SK-N-SH treated with all-trans-retinoic acid at 6 μM for 48 hours (cell line): ENCODE measurements at regions not wholly inside any gene's neighbourhood (a gene's known extent, or its start where the extent isn't known, plus 50 kb on each side); places are given as distances from the start of the nearest gene placed in this dataset.

Experiments used
- ATAC-seq: fragments of 200-7000 bp; cut with Tn5 transposase; 3 replicates; pipeline ENCODE4 v1.9.1; 2020; ENCODE audit warnings: mild to moderate bottlenecking, moderate library complexity
- ARNTL ChIP-seq: fragments of 450-650 bp; formaldehyde crosslinking; IDR thresholded peaks from 2 replicates; pipeline ENCODE4 v1.5.0; 2020; ENCODE audit warnings: low read depth, mild to moderate bottlenecking, moderate library complexity, borderline replicate concordance
- CSDC2 ChIP-seq: fragments of 250-450 bp; sonication (Bioruptor Pico); IDR thresholded peaks from 2 replicates; pipeline ENCODE4 v1.5.0; 2020; ENCODE audit warnings: mild to moderate bottlenecking, moderate library complexity
- ESRRG ChIP-seq: fragments of 250-450 bp; sonication (Bioruptor Pico); IDR thresholded peaks from 2 replicates; pipeline ENCODE4 v1.6.1; 2021; ENCODE audit warnings: mild to moderate bottlenecking
- GLIS3 ChIP-seq: fragments of 250-450 bp; sonication (Bioruptor Pico); IDR thresholded peaks from 2 replicates; pipeline ENCODE4 v1.5.0; 2020; ENCODE audit warnings: mild to moderate bottlenecking, moderate library complexity
- ISL1 ChIP-seq: fragments of 250-450 bp; sonication (Bioruptor Pico); IDR thresholded peaks from 2 replicates; pipeline ENCODE4 v2.1.2; 2022; ENCODE audit warnings: mild to moderate bottlenecking, moderate library complexity
- OSR1 ChIP-seq: fragments of 250-450 bp; sonication (Bioruptor Pico); IDR thresholded peaks from 2 replicates; pipeline ENCODE4 v1.8.0; 2022; ENCODE audit warnings: moderate library complexity, mild to moderate bottlenecking, inconsistent platforms
- PPARA ChIP-seq: fragments of 250-450 bp; sonication (Bioruptor Pico); IDR thresholded peaks from 2 replicates; pipeline ENCODE4 v1.5.0; 2020; ENCODE audit warnings: mild to moderate bottlenecking, borderline replicate concordance
- RARB ChIP-seq: fragments of 250-450 bp; sonication (Bioruptor Pico); IDR thresholded peaks from 2 replicates; pipeline ENCODE4 v1.8.0; 2021; ENCODE audit warnings: mild to moderate bottlenecking, moderate library complexity
- SNAI2 ChIP-seq: fragments of 250-450 bp; sonication (Bioruptor Pico); IDR thresholded peaks from 2 replicates; pipeline ENCODE4 v1.5.0; 2020; ENCODE audit warnings: mild to moderate bottlenecking, moderate library complexity
- TCF4 ChIP-seq: fragments of 250-450 bp; sonication (Bioruptor Pico); IDR thresholded peaks from 2 replicates; pipeline ENCODE4 v1.8.0; 2021; ENCODE audit warnings: mild to moderate bottlenecking, moderate library complexity, borderline replicate concordance
- TOX ChIP-seq: fragments of 250-450 bp; sonication (Bioruptor Pico); IDR thresholded peaks from 2 replicates; pipeline ENCODE4 v1.8.0; 2021; ENCODE audit warnings: mild to moderate bottlenecking, moderate library complexity, borderline replicate concordance
- ZC3H10 ChIP-seq: fragments of 250-450 bp; sonication (Bioruptor Pico); IDR thresholded peaks from 2 replicates; pipeline ENCODE4 v1.5.1; 2021; ENCODE audit warnings: mild to moderate bottlenecking, moderate library complexity
- ZFP3 ChIP-seq: fragments of 250-450 bp; sonication (Bioruptor Pico); IDR thresholded peaks from 2 replicates; pipeline ENCODE4 v1.5.0; 2020; ENCODE audit warnings: mild to moderate bottlenecking, moderate library complexity
- ZFP30 ChIP-seq: fragments of 450-650 bp; formaldehyde crosslinking; IDR thresholded peaks from 2 replicates; pipeline ENCODE4 v1.5.0; 2022; ENCODE audit warnings: mild to moderate bottlenecking, moderate library complexity
- ZNF565 ChIP-seq: fragments of 450-650 bp; formaldehyde crosslinking; conservative IDR thresholded peaks from 2 replicates; pipeline ENCODE4 v1.5.0; 2020; ENCODE audit warnings: low read depth, mild to moderate bottlenecking, moderate library complexity
- ZNF70 ChIP-seq: fragments of 450-650 bp; formaldehyde crosslinking; IDR thresholded peaks from 2 replicates; pipeline ENCODE4 v1.5.0; 2020; ENCODE audit warnings: mild to moderate bottlenecking, moderate library complexity
- ZNF8 ChIP-seq: fragments of 450-650 bp; formaldehyde crosslinking; IDR thresholded peaks from 2 replicates; pipeline ENCODE4 v1.5.0; 2020; ENCODE audit warnings: mild to moderate bottlenecking, moderate library complexity
- TF ChIP-seq, protein P1 (sequence below): fragments of 250-450 bp; sonication (Bioruptor Pico); IDR thresholded peaks from 2 replicates; pipeline ENCODE4 v1.8.0; 2020; ENCODE audit warnings: mild to moderate bottlenecking, moderate library complexity, borderline replicate concordance
- TF ChIP-seq, protein P2 (sequence below): fragments of 250-450 bp; sonication (Bioruptor Pico); IDR thresholded peaks from 2 replicates; pipeline ENCODE4 v1.5.1; 2020; ENCODE audit warnings: low read depth, mild to moderate bottlenecking, moderate library complexity
- TF ChIP-seq, protein P3 (sequence below): fragments of 250-450 bp; sonication (Bioruptor Pico); IDR thresholded peaks from 2 replicates; pipeline ENCODE4 v1.8.0; 2021; ENCODE audit warnings: low read depth, mild to moderate bottlenecking, moderate library complexity, borderline replicate concordance
- TF ChIP-seq, protein P4 (sequence below): fragments of 250-450 bp; sonication (Bioruptor Pico); IDR thresholded peaks from 2 replicates; pipeline ENCODE4 v1.5.0; 2020; ENCODE audit warnings: mild to moderate bottlenecking, moderate library complexity

DNA sequence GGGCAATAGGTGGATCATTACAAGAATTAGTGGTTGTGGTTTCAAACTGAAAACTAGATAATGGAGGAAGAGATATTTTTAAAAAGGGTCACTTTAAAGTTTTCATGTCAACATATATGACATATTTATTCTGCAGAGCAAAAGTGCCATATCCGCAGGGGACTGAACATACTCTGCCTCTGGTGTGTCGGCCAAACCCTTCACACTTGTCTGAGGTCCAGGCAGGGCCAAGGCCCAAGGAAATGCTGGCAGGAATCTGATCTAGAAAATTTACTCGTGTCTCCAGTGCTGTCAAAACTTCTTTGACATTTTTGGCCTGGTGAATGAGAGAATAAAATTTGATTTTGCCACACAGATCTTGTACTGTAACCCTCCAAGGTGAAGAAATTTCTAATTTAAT is 562.3 kb downstream of the CCSER2 start (continued):
- TF ChIP-seq, protein P1, sequence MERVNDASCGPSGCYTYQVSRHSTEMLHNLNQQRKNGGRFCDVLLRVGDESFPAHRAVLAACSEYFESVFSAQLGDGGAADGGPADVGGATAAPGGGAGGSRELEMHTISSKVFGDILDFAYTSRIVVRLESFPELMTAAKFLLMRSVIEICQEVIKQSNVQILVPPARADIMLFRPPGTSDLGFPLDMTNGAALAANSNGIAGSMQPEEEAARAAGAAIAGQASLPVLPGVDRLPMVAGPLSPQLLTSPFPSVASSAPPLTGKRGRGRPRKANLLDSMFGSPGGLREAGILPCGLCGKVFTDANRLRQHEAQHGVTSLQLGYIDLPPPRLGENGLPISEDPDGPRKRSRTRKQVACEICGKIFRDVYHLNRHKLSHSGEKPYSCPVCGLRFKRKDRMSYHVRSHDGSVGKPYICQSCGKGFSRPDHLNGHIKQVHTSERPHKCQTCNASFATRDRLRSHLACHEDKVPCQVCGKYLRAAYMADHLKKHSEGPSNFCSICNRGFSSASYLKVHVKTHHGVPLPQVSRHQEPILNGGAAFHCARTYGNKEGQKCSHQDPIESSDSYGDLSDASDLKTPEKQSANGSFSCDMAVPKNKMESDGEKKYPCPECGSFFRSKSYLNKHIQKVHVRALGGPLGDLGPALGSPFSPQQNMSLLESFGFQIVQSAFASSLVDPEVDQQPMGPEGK, result no peak
- no peak for TF ChIP-seq ARNTL (CRISPR knock-in tag)
- no peak for TF ChIP-seq PPARA (CRISPR knock-in tag)
- TF ChIP-seq OSR1 (CRISPR knock-in tag), result no peak
- TF ChIP-seq, protein P2, sequence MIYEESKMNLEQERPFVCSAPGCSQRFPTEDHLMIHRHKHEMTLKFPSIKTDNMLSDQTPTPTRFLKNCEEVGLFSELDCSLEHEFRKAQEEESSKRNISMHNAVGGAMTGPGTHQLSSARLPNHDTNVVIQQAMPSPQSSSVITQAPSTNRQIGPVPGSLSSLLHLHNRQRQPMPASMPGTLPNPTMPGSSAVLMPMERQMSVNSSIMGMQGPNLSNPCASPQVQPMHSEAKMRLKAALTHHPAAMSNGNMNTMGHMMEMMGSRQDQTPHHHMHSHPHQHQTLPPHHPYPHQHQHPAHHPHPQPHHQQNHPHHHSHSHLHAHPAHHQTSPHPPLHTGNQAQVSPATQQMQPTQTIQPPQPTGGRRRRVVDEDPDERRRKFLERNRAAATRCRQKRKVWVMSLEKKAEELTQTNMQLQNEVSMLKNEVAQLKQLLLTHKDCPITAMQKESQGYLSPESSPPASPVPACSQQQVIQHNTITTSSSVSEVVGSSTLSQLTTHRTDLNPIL (CRISPR knock-in tag), result no peak
- no peak for TF ChIP-seq TCF4 (CRISPR knock-in tag)
- no peak for TF ChIP-seq RARB (CRISPR knock-in tag)
- TF ChIP-seq, all 23 proteins: peak for 0

DNA sequence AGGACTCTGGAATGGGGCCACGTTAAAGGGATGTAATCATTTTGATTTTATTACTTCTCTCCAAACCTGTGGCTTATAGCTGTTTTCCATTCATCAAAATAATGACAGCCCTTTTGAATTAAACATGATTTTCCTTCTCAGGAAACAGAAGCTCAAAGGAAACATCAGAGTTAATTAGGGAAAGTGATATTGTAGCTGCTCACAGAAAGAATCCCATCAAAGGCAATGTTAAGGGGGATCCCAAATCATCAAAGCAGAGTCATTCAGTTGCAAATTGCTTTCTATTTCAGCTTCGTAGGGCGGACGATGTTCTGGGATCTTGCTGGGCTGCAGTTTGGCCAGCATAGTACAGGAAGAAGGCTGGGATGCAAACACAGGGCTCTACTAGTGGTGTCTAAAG is 563.2 kb downstream of the CCSER2 start:
- no peak for ATAC-seq
- TF ChIP-seq ZFP30 (CRISPR knock-in tag) (no peak), ZC3H10 (CRISPR knock-in tag) (no peak), ARNTL (CRISPR knock-in tag) (no peak), ZFP3 (CRISPR knock-in tag) (no peak), ZNF8 (CRISPR knock-in tag) (no peak), ISL1 (CRISPR knock-in tag) (no peak), ZNF70 (CRISPR knock-in tag) (no peak), RARB (CRISPR knock-in tag) (no peak), ESRRG (CRISPR knock-in tag) (no peak), CSDC2 (CRISPR knock-in tag) (no peak), TOX (CRISPR knock-in tag) (no peak), GLIS3 (CRISPR knock-in tag) (no peak), SNAI2 (CRISPR knock-in tag) (no peak), PPARA (CRISPR knock-in tag) (no peak), OSR1 (CRISPR knock-in tag) (no peak)
- TF ChIP-seq, protein P3, sequence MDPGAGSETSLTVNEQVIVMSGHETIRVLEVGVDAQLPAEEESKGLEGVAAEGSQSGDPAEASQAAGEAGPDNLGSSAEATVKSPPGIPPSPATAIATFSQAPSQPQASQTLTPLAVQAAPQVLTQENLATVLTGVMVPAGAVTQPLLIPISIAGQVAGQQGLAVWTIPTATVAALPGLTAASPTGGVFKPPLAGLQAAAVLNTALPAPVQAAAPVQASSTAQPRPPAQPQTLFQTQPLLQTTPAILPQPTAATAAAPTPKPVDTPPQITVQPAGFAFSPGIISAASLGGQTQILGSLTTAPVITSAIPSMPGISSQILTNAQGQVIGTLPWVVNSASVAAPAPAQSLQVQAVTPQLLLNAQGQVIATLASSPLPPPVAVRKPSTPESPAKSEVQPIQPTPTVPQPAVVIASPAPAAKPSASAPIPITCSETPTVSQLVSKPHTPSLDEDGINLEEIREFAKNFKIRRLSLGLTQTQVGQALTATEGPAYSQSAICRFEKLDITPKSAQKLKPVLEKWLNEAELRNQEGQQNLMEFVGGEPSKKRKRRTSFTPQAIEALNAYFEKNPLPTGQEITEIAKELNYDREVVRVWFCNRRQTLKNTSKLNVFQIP (CRISPR knock-in tag), result no peak
- TF ChIP-seq, protein P4, sequence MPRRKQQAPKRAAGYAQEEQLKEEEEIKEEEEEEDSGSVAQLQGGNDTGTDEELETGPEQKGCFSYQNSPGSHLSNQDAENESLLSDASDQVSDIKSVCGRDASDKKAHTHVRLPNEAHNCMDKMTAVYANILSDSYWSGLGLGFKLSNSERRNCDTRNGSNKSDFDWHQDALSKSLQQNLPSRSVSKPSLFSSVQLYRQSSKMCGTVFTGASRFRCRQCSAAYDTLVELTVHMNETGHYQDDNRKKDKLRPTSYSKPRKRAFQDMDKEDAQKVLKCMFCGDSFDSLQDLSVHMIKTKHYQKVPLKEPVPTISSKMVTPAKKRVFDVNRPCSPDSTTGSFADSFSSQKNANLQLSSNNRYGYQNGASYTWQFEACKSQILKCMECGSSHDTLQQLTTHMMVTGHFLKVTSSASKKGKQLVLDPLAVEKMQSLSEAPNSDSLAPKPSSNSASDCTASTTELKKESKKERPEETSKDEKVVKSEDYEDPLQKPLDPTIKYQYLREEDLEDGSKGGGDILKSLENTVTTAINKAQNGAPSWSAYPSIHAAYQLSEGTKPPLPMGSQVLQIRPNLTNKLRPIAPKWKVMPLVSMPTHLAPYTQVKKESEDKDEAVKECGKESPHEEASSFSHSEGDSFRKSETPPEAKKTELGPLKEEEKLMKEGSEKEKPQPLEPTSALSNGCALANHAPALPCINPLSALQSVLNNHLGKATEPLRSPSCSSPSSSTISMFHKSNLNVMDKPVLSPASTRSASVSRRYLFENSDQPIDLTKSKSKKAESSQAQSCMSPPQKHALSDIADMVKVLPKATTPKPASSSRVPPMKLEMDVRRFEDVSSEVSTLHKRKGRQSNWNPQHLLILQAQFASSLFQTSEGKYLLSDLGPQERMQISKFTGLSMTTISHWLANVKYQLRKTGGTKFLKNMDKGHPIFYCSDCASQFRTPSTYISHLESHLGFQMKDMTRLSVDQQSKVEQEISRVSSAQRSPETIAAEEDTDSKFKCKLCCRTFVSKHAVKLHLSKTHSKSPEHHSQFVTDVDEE, result no peak
- TF ChIP-seq, protein P1, result no peak
- TF ChIP-seq, protein P2 (CRISPR knock-in tag), result no peak

DNA sequence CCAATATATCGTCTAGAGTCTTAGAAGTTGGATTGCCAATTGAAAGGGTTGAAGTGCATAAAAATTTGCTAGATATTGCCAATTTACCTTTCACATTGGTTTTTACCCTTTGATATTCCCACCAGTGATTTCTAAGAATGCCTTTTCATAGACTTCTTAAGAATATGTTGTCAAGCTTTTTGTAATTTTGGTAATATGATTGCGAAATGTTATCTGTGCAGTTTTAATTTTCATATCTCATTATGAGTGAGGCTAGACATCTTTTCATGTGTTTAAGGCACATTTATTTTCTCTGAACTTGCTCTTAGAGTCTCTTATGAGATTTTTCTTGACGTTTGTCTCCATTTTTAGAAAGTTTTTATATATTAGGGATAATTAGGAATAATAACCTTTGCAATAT is 567.2 kb downstream of the CCSER2 start:
- ATAC-seq, result no peak
- TF ChIP-seq ZNF565 (CRISPR knock-in tag) (no peak), ARNTL (CRISPR knock-in tag) (no peak)
- TF ChIP-seq, protein P1, result no peak
